ENCODE measurements at regions not wholly inside any gene's neighbourhood (a gene's known extent, or its start where the extent isn't known, plus 50 kb on each side); places are given as distances from the start of the nearest gene placed in this dataset.

- Histone ChIP-seq H3K36me3 (ENCODE audit: control insufficient read depth in 2 of 3, insufficient read depth in 3 of 3, low read length in 3 of 3) (no peaks in the 10 kb centered on the region), H3K4me1 (ENCODE audit: control insufficient read depth in 2 of 2, insufficient read depth in 2 of 2, low read length in 2 of 2) (no peaks in the 10 kb centered on the region), H3K9me3 (ENCODE audit: control insufficient read depth in 2 of 3, low read length in 3 of 3) (no peaks in the 10 kb centered on the region), H3K4me3 (ENCODE audit: low read length) (no peak overlapping the region), H3K27ac (ENCODE audit: low read depth, low read length) (no peak overlapping the region), H3K27me3 (ENCODE audit: control insufficient read depth in 2 of 2, insufficient read depth in 2 of 2, low read length in 2 of 2) (no peaks in the 10 kb centered on the region)
- H3K27me3 Mint-ChIP-seq, result peaks cover 17 to 37% (median 19%) of the 10 kb centered on the region in 5 donors
- no peak for ATAC-seq
- no peak for DNase-seq
- no peaks in the 10 kb centered on the region for H3K4me1 Mint-ChIP-seq
- H3K27ac Mint-ChIP-seq, result no peak overlapping the region
- ChIA-PET CTCF (no interaction called here), POLR2A (interaction anchor here (0.5 kb wide), 1 partner anchor 265 kb away, joined by 3 read pairs; no protein-coding TSS in a partner anchor)
- H3K9me3 Mint-ChIP-seq, result peaks cover 0 to 2% (median 0%) of the 10 kb centered on the region in 11 donors
- no peak overlapping the region for H3K4me3 Mint-ChIP-seq
- intact Hi-C loops (cut with micrococcal nuclease), result no loop called here
- H3K36me3 Mint-ChIP-seq, result no peaks in the 10 kb centered on the region
These were observed 219.5 kb upstream of the TMEM161B start for GRCh38 chr5:88488130-88488529.

- ChIA-PET POLR2A (no interaction called here), CTCF (no interaction called here)
- Mint-ChIP-seq H3K27me3 (peaks cover 13 to 36% (median 21%) of the 10 kb centered on the region in 5 donors), H3K4me3 (no peak overlapping the region), H3K4me1 (no peaks in the 10 kb centered on the region), H3K9me3 (peaks cover 0 to 2% (median 0%) of the 10 kb centered on the region in 11 donors), H3K36me3 (no peaks in the 10 kb centered on the region), H3K27ac (no peak overlapping the region)
- Histone ChIP-seq H3K4me3 (ENCODE audit: low read length) (no peak overlapping the region), H3K4me1 (ENCODE audit: control insufficient read depth in 2 of 2, insufficient read depth in 2 of 2, low read length in 2 of 2) (no peaks in the 10 kb centered on the region), H3K36me3 (ENCODE audit: control insufficient read depth in 2 of 3, insufficient read depth in 3 of 3, low read length in 3 of 3) (no peaks in the 10 kb centered on the region), H3K27me3 (ENCODE audit: control insufficient read depth in 2 of 2, insufficient read depth in 2 of 2, low read length in 2 of 2) (no peaks in the 10 kb centered on the region), H3K9me3 (ENCODE audit: control insufficient read depth in 2 of 3, low read length in 3 of 3) (no peaks in the 10 kb centered on the region), H3K27ac (ENCODE audit: low read depth, low read length) (no peak overlapping the region)
- intact Hi-C loops (cut with micrococcal nuclease), result no loop called here
- DNase-seq, result no peak
- ATAC-seq, result no peak
These were observed 218.4 kb upstream of the TMEM161B start for GRCh38 chr5:88487066-88487465.

- Mint-ChIP-seq H3K9me3 (peaks cover 0 to 2% (median 0%) of the 10 kb centered on the region in 11 donors), H3K4me3 (no peak overlapping the region), H3K27me3 (peaks cover 11 to 30% (median 19%) of the 10 kb centered on the region in 5 donors), H3K27ac (no peak overlapping the region), H3K36me3 (no peaks in the 10 kb centered on the region), H3K4me1 (no peaks in the 10 kb centered on the region)
- H3K36me3 ChIP-seq (ENCODE audit: control insufficient read depth in 2 of 3, insufficient read depth in 3 of 3, low read length in 3 of 3), result no peaks in the 10 kb centered on the region
- H3K27me3 ChIP-seq (ENCODE audit: control insufficient read depth in 2 of 2, insufficient read depth in 2 of 2, low read length in 2 of 2), result peaks cover 0 to under 1% of the 10 kb centered on the region in 2 donors
- CTCF ChIA-PET, result no interaction called here
- ATAC-seq (no peak), DNase-seq (no peak)
- H3K9me3 ChIP-seq (ENCODE audit: control insufficient read depth in 2 of 3, low read length in 3 of 3), result no peaks in the 10 kb centered on the region
- H3K4me3 ChIP-seq (ENCODE audit: low read length), result no peak overlapping the region
- no peaks in the 10 kb centered on the region for H3K4me1 ChIP-seq (ENCODE audit: control insufficient read depth in 2 of 2, insufficient read depth in 2 of 2, low read length in 2 of 2)
- POLR2A ChIA-PET, result no interaction called here
- intact Hi-C loops (cut with micrococcal nuclease), result no loop called here
- H3K27ac ChIP-seq (ENCODE audit: low read depth, low read length), result no peak overlapping the region
These were observed 217.8 kb upstream of the TMEM161B start for GRCh38 chr5:88486431-88486830.

GRCh38 chr5:88485531-88485930 is 216.9 kb upstream of the TMEM161B start:
- no peak for ATAC-seq
- ChIA-PET POLR2A (no interaction called here), CTCF (no interaction called here)
- Histone ChIP-seq H3K4me1 (ENCODE audit: control insufficient read depth in 2 of 2, insufficient read depth in 2 of 2, low read length in 2 of 2) (no peaks in the 10 kb centered on the region), H3K27me3 (ENCODE audit: control insufficient read depth in 2 of 2, insufficient read depth in 2 of 2, low read length in 2 of 2) (peaks cover 0 to 3% of the 10 kb centered on the region in 2 donors), H3K4me3 (ENCODE audit: low read length) (no peak overlapping the region), H3K36me3 (ENCODE audit: control insufficient read depth in 2 of 3, insufficient read depth in 3 of 3, low read length in 3 of 3) (no peaks in the 10 kb centered on the region), H3K27ac (ENCODE audit: low read depth, low read length) (no peak overlapping the region), H3K9me3 (ENCODE audit: control insufficient read depth in 2 of 3, low read length in 3 of 3) (no peaks in the 10 kb centered on the region)
- H3K4me1 Mint-ChIP-seq, result no peaks in the 10 kb centered on the region
- no peak overlapping the region for H3K4me3 Mint-ChIP-seq
- intact Hi-C loops (cut with micrococcal nuclease), result no loop called here
- no peak overlapping the region for H3K27ac Mint-ChIP-seq
- H3K9me3 Mint-ChIP-seq, result peaks cover 0 to 2% (median 0%) of the 10 kb centered on the region in 11 donors
- no peaks in the 10 kb centered on the region for H3K36me3 Mint-ChIP-seq
- no peak for DNase-seq
- H3K27me3 Mint-ChIP-seq, result peaks cover 8 to 25% (median 22%) of the 10 kb centered on the region in 5 donors

GRCh38 chr5:88483964-88484672 is 215.5 kb upstream of the TMEM161B start:
- intact Hi-C loops (cut with micrococcal nuclease), result no loop called here
- no peaks in the 10 kb centered on the region for H3K4me1 ChIP-seq (ENCODE audit: control insufficient read depth in 2 of 2, insufficient read depth in 2 of 2, low read length in 2 of 2)
- ATAC-seq, result no peak
- H3K4me3 ChIP-seq (ENCODE audit: low read length), result no peak overlapping the region
- POLR2A ChIA-PET, result no interaction called here
- H3K4me1 Mint-ChIP-seq, result no peaks in the 10 kb centered on the region
- H3K27ac Mint-ChIP-seq, result no peak overlapping the region
- DNase-seq, result no peak
- H3K27ac ChIP-seq (ENCODE audit: low read depth, low read length), result no peak overlapping the region
- H3K36me3 Mint-ChIP-seq, result no peaks in the 10 kb centered on the region
- no peak overlapping the region for H3K4me3 Mint-ChIP-seq
- CTCF ChIA-PET, result no interaction called here
- peaks cover 8 to 28% (median 22%) of the 10 kb centered on the region in 5 donors for H3K27me3 Mint-ChIP-seq
- H3K27me3 ChIP-seq (ENCODE audit: control insufficient read depth in 2 of 2, insufficient read depth in 2 of 2, low read length in 2 of 2), result peaks cover 0 to 3% of the 10 kb centered on the region in 2 donors
- H3K9me3 ChIP-seq (ENCODE audit: control insufficient read depth in 2 of 3, low read length in 3 of 3), result no peaks in the 10 kb centered on the region
- H3K36me3 ChIP-seq (ENCODE audit: control insufficient read depth in 2 of 3, insufficient read depth in 3 of 3, low read length in 3 of 3), result no peaks in the 10 kb centered on the region
- peaks cover 0 to 2% (median 0%) of the 10 kb centered on the region in 11 donors for H3K9me3 Mint-ChIP-seq

GRCh38 chr5:88480801-88481499 is 212.3 kb upstream of the TMEM161B start:
- Histone ChIP-seq H3K4me3 (ENCODE audit: low read length) (no peak overlapping the region), H3K36me3 (ENCODE audit: control insufficient read depth in 2 of 3, insufficient read depth in 3 of 3, low read length in 3 of 3) (no peaks in the 10 kb centered on the region), H3K27ac (ENCODE audit: low read depth, low read length) (no peak overlapping the region), H3K4me1 (ENCODE audit: control insufficient read depth in 2 of 2, insufficient read depth in 2 of 2, low read length in 2 of 2) (no peaks in the 10 kb centered on the region), H3K27me3 (ENCODE audit: control insufficient read depth in 2 of 2, insufficient read depth in 2 of 2, low read length in 2 of 2) (peaks cover 0 to 3% of the 10 kb centered on the region in 2 donors), H3K9me3 (ENCODE audit: control insufficient read depth in 2 of 3, low read length in 3 of 3) (no peaks in the 10 kb centered on the region)
- intact Hi-C loops (cut with micrococcal nuclease), result no loop called here
- Mint-ChIP-seq H3K36me3 (no peaks in the 10 kb centered on the region), H3K9me3 (peaks cover 0 to 2% (median 0%) of the 10 kb centered on the region in 11 donors), H3K4me3 (no peak overlapping the region), H3K27ac (no peak overlapping the region), H3K4me1 (no peaks in the 10 kb centered on the region), H3K27me3 (peaks cover 3 to 33% (median 22%) of the 10 kb centered on the region in 5 donors)
- POLR2A ChIA-PET, result no interaction called here
- CTCF ChIA-PET, result no interaction called here
- no peak for ATAC-seq
- no peak for DNase-seq

GRCh38 chr5:88480245-88480644 is 211.6 kb upstream of the TMEM161B start:
- no peaks in the 10 kb centered on the region for H3K4me1 Mint-ChIP-seq
- Histone ChIP-seq H3K9me3 (ENCODE audit: control insufficient read depth in 2 of 3, low read length in 3 of 3) (no peaks in the 10 kb centered on the region), H3K4me1 (ENCODE audit: control insufficient read depth in 2 of 2, insufficient read depth in 2 of 2, low read length in 2 of 2) (no peaks in the 10 kb centered on the region), H3K36me3 (ENCODE audit: control insufficient read depth in 2 of 3, insufficient read depth in 3 of 3, low read length in 3 of 3) (no peaks in the 10 kb centered on the region), H3K4me3 (ENCODE audit: low read length) (no peak overlapping the region), H3K27me3 (ENCODE audit: control insufficient read depth in 2 of 2, insufficient read depth in 2 of 2, low read length in 2 of 2) (peaks cover 0 to 3% of the 10 kb centered on the region in 2 donors), H3K27ac (ENCODE audit: low read depth, low read length) (no peak overlapping the region)
- no peak overlapping the region for H3K4me3 Mint-ChIP-seq
- intact Hi-C loops (cut with micrococcal nuclease), result no loop called here
- no peak overlapping the region for H3K27ac Mint-ChIP-seq
- ATAC-seq (no peak), DNase-seq (no peak)
- no peaks in the 10 kb centered on the region for H3K36me3 Mint-ChIP-seq
- H3K27me3 Mint-ChIP-seq, result peaks cover 3 to 34% (median 22%) of the 10 kb centered on the region in 5 donors
- ChIA-PET CTCF (no interaction called here), POLR2A (no interaction called here)
- H3K9me3 Mint-ChIP-seq, result peaks cover 0 to 4% (median 0%) of the 10 kb centered on the region in 11 donors

Data from naive thymus-derived CD4-positive, alpha-beta T cell (primary cell).